Calu3 (cell line): ENCODE measurements at regions not wholly inside any gene's neighbourhood (a gene's known extent, or its start where the extent isn't known, plus 50 kb on each side); places are given as distances from the start of the nearest gene placed in this dataset.

Source experiments
- BruUV-seq: library from RNA; stranded (reverse); fragments of 400-500 nt; replicated peaks from 2 replicates; lab custom pipeline; 2021; lab: Mats Ljungman, UMichigan
- CTCF ChIA-PET: fragments of 300-600 bp; sonication (Branson Sonifier 250); formaldehyde crosslinking; loops from one replicate; lab custom pipeline; 2022; ENCODE audit warnings: antibody characterized with exemption; lab: Charles Lee
- DNase-seq: peaks from one replicate; pipeline ENCODE4 v3.0.0; 2022
- H3K27ac Mint-ChIP-seq: one replicate; pipeline ENCODE4 v1.8.0; 2022; ENCODE audit warnings: mixed read lengths; ENCODE audit not compliant: unreplicated experiment
- H3K27me3 Mint-ChIP-seq: one replicate; pipeline ENCODE4 v1.8.0; 2022; ENCODE audit warnings: mixed read lengths; ENCODE audit not compliant: unreplicated experiment
- H3K36me3 Mint-ChIP-seq: one replicate; pipeline ENCODE4 v1.8.0; 2022; ENCODE audit warnings: mild to moderate bottlenecking, moderate library complexity, mixed read lengths; ENCODE audit not compliant: insufficient read depth, unreplicated experiment
- H3K4me1 Mint-ChIP-seq: one replicate; pipeline ENCODE4 v1.8.0; 2022; ENCODE audit warnings: mild to moderate bottlenecking, low read depth, mixed read lengths; ENCODE audit not compliant: unreplicated experiment
- H3K4me3 Mint-ChIP-seq: one replicate; pipeline ENCODE4 v1.8.0; 2022; ENCODE audit warnings: mild to moderate bottlenecking, low read depth, moderate library complexity, mixed read lengths; ENCODE audit not compliant: unreplicated experiment
- H3K9me3 Mint-ChIP-seq: one replicate; pipeline ENCODE4 v1.8.0; 2022; ENCODE audit warnings: low read depth, mixed read lengths; ENCODE audit not compliant: unreplicated experiment
- CTCF ChIP-seq: fragments of 200-600 bp; IDR thresholded peaks from one replicate; pipeline ENCODE4 v1.8.0; 2022; ENCODE audit warnings: antibody characterized with exemption; ENCODE audit not compliant: unreplicated experiment
- intact Hi-C: fragments of 100-400 bp; cut with micrococcal nuclease; formaldehyde crosslinking; loops from one replicate; pipeline ENCODE4 v1.10.0; 2022; ENCODE audit not compliant: unreplicated experiment

DNA sequence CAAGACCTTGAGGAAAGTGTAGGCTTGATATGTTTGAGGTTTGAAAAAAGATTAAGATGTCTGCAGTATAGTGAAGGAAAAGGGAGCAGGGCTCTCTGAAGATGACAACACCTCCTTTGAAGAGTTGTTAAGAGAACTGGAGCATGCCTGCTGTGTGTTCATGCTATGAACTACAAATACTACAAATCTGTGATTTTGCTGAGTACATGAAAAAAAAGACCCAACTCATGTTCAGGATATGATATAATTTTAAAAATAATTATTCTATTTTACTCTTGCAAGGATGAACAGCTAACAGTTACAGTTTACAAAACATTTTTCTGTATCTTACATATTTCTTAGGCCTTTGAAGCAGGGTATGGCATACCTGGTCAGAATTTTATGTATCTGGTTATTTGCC is 305.4 kb upstream of the CWC22 start:
- no peak overlapping the region for H3K4me3 Mint-ChIP-seq
- no peak for DNase-seq
- H3K4me1 Mint-ChIP-seq: no peaks in the 10 kb centered on the region
- H3K9me3 Mint-ChIP-seq: peaks cover 2% of the 10 kb centered on the region
- intact Hi-C loops: no loop called here
- H3K27ac Mint-ChIP-seq: no peak overlapping the region
- CTCF ChIA-PET: no interaction called here
- H3K36me3 Mint-ChIP-seq: no peaks in the 10 kb centered on the region
- no TSS peak for BruUV-seq
- no peaks in the 10 kb centered on the region for H3K27me3 Mint-ChIP-seq
- TF ChIP-seq CTCF: no peak

GRCh38 chr2:180307096-180307495 is 300.0 kb upstream of the CWC22 start:
- DNase-seq: no peak
- intact Hi-C loops: no loop called here
- H3K4me1 Mint-ChIP-seq: peaks cover 14% of the 10 kb centered on the region
- no peak for TF ChIP-seq CTCF
- no peaks in the 10 kb centered on the region for H3K27me3 Mint-ChIP-seq
- no peaks in the 10 kb centered on the region for H3K36me3 Mint-ChIP-seq
- no peak overlapping the region for H3K4me3 Mint-ChIP-seq
- BruUV-seq: no TSS peak
- peak overlapping the region; percentile 37 for H3K27ac Mint-ChIP-seq
- CTCF ChIA-PET: no interaction called here
- peaks cover 2% of the 10 kb centered on the region for H3K9me3 Mint-ChIP-seq

- Mint-ChIP-seq H3K9me3 (peaks cover 5% of the 10 kb centered on the region), H3K4me1 (peaks cover 14% of the 10 kb centered on the region), H3K27ac (peak overlapping the region; percentile 37), H3K4me3 (no peak overlapping the region), H3K27me3 (no peaks in the 10 kb centered on the region), H3K36me3 (no peaks in the 10 kb centered on the region)
- no peak for TF ChIP-seq CTCF
- no peak for DNase-seq
- BruUV-seq: no TSS peak
- intact Hi-C loops: no loop called here
- CTCF ChIA-PET: no interaction called here
Observed at GRCh38 chr2:180306346-180306745, 299.2 kb upstream of the CWC22 start.

GRCh38 chr2:180291552-180292421 is 284.7 kb upstream of the CWC22 start:
- H3K27ac Mint-ChIP-seq: peak overlapping the region; percentile 80
- no peaks in the 10 kb centered on the region for H3K27me3 Mint-ChIP-seq
- H3K4me3 Mint-ChIP-seq: peak overlapping the region; percentile 42
- peak; percentile 53 for DNase-seq
- peaks cover 50% of the 10 kb centered on the region for H3K4me1 Mint-ChIP-seq
- CTCF ChIA-PET: interaction anchor here (0.5 to 1.0 kb wide), 2 partner anchors 120 to 370 kb away, joined by 3 read pairs; no protein-coding TSS in a partner anchor
- BruUV-seq: no TSS peak
- no peak for TF ChIP-seq CTCF
- H3K36me3 Mint-ChIP-seq: no peaks in the 10 kb centered on the region
- H3K9me3 Mint-ChIP-seq: peaks cover 9% of the 10 kb centered on the region
- intact Hi-C loops: loop anchor here (2.0 to 5.0 kb wide), 5 partner anchors 76 to 691 kb away; partner anchors contain the start of gene UBE2E3
